ENCODE measurements at regions not wholly inside any gene's neighbourhood (a gene's known extent, or its start where the extent isn't known, plus 50 kb on each side); places are given as distances from the start of the nearest gene placed in this dataset.
A peak's percentile ranks its signal among the peaks of the same experiment; 100 is the strongest.

DNA sequence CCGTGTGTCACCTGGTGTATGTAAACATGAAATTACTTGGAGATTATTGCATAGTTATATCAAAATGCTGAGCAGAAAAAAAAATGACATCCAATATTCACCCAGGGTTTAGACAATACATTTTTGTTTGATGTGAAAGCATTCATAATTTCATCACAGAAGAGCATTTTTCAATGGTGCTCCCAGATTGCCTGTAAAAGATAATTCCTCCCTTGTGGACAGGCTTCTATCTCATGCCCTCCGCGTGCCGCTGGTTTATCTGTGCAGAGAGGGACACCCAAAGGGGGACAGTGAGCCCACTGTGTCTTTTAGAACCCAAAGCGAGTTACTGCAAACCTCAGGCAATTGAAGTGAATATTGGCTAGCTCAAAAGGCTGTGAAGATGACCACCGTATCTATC lies 126.2 kb upstream of the KLF6 start:
- no peak for DNase-seq (ENCODE audit: extremely low read depth, low read depth)

DNA sequence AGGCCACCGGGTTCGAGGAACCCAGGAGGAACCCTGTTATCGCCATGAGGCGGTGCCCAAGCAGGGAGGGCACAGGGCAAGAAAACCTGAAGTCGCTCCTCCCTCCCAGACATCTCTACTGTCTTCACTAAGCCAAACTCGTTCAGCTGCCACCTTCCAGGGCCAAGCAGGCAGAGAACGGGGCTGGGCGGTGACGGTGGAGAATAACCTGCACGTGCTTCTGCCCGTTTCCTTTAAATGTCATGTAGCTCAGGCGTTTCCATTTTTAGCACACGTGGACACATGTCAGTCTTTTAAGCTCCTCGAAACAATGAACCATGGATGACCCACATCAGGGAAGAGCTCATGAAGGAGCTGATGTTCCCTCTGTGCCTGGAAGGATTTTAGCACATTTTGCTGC lies 124.3 kb upstream of the KLF6 start:
- no peak for DNase-seq (ENCODE audit: extremely low read depth, low read depth)

DNA sequence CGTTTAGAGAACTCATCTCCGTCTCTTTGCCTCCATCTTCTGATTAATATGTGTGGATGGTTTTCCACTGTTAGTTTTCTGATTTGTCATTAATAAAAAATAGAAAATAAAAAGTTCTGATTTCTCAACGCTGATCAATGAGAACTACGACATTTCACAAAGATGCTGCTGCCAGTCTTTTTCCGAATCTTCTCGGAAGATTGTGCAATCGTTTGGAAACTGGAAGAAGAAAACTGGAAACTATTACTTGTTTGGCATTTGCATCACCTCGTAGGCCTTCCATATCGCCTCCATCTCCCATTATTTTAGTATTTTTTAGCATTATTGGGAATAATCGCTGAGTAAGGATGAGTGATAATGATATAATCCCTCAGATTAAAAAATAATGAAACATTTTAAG lies 123.2 kb upstream of the KLF6 start:
- DNase-seq (ENCODE audit: extremely low read depth, low read depth): no peak

DNA sequence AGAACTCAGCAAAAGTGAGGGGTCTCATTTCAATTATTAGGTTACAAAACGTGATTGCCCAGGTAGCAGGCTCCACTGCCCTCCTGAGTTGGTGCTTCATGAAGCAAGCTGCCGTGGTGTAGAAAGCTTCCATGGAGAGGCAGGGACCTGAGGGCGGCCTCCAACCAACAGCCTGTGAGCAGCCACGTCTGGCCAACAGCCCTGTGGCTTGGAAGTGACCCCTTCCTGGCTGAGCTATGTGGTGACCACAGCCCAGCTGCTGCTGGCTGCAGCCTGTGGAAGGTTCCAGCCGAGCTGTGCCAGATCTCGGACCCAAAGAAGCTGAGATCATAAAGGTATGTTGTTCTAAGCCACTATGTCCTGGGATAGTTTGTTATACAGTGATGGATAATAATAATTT lies 122.5 kb upstream of the KLF6 start:
- DNase-seq (ENCODE audit: extremely low read depth, low read depth): no peak

DNA sequence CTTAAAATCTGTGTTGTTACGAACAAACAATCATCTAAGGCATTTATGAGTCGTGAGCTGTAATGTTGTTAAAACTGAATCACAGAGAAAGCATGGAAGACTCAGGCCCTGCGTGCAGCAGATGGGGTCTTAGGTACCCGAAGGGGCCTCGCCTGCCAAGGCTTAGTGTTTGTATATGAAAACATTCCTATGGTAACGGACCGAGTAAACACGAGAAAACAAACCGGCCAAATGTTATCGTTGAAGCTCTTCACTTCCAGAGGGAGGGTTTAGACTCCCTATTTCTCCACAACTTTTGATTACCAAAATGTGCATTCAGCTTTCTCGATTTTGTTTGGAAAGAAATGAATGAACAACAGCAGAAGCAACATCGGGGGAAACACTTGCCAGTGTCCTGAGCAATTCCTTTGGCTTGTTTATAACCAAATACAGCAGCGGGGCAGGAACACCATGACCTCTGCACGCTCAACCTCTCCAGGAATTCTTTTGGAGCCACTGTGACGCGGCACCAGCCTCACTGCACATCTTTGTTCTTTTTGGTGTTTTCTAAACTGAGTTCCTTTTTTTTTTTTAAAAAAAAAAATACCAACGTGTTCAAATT lies 121.6 kb upstream of the KLF6 start:
- no peak for DNase-seq (ENCODE audit: extremely low read depth, low read depth)

DNA sequence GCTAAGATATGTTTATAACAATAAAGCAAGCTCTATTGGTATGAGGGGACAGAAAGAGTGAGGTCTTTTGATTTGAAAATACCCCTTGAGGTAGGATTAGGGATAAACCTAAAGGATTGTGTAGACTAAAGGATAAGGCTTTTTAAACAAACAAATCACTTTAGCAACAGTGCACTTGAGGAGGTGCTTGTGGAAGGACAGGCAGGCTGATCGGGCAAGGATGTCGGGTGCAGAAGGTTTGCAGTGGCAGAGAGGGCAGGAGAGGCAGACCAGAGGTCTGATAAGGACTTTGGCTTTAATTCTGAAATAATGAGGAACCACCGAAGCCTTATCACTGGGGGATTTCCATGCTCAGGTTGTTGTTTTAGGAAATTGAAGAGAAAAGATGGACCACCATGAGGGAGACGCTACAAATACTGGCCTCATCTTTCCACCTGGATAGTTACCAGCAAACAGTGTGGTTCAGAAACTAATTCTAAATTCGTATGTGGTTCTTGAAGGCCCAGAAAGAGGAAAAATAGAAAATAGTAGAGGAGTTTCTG lies 119.5 kb upstream of the KLF6 start:
- no peak for DNase-seq (ENCODE audit: extremely low read depth, low read depth)

DNA sequence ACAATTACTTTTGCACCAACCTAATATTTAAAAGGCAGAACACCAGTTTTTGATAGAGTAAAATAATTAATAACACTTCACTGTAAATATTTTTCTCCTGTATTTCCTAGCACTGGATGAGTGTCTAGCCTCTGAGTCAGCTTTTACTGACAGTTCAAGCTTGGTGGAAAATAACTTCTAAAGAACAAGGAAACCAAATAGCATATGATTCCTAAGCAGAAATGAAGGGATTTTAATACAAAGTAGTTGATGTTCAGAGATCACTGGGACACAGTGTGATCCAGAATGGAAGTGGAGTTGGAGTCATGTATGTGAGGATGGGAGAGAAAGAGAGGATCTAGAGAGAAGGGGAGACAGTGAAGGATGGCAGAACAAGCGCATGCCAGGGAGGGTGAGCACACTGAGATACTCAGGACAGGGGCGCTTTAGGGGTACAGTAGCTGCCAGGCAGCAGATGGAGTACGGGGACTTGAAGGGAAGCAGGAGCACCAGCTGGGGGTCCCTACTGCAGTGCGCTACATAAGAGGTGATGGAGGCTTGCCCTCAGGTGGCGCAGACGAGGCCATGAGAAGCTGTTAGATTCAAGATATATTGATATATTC lies 117.9 kb upstream of the KLF6 start:
- no peak for DNase-seq (ENCODE audit: extremely low read depth, low read depth)

DNA sequence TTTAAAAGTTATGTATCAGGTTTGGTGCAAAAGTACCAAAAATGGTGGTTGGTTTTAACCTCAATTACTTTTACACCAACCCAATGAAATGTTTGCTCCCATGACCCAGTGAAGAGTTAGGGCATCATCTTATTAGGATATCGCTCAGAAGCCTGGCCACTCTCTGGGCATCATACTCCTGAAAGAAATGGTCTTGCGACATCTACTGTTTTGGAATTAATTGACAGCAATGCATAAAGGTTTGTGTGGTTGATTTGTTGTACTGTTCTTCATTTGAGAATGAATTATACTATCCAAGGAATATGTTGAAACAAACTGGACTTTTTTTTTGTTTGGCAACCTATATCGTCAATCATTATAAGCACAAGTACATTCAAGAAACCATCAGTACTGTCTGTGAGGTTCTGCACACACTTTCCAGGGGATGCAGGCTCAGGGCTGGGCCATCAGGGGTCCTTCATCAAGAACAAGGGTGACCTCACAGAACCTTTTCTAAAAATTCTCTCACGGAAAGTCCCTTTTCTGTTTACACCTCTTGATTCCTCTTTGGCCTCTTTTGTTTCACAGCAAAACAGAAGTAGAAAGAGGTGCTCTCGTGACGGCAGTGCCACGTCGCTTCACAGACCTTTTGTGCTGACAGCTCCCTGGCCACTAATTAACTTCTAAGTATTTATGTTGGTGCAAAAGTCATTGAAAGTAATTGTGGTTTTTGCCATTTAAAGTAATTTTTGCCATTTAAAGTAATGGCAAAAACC lies 117.2 kb upstream of the KLF6 start:
- peak; percentile 25 for DNase-seq (ENCODE audit: extremely low read depth, low read depth)

DNA sequence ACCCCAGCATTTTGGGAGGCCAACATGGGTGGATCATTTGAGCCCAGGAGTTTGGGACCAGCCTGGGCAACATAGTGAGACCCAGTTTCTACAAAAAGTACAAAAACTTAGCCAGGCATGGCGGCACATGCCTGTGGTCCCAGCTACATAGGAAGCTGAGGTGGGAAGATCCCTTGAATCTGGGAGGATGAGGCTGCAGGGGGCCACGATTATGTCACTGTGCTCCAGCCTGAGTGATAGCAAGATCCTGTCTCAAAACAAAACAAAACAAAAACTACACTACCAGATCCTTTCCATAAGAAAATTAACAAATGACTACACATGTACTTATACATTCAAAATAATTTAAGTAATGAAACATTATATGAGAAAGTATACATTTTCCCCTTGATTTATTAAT lies 116.4 kb upstream of the KLF6 start:
- DNase-seq (ENCODE audit: extremely low read depth, low read depth): no peak

DNA sequence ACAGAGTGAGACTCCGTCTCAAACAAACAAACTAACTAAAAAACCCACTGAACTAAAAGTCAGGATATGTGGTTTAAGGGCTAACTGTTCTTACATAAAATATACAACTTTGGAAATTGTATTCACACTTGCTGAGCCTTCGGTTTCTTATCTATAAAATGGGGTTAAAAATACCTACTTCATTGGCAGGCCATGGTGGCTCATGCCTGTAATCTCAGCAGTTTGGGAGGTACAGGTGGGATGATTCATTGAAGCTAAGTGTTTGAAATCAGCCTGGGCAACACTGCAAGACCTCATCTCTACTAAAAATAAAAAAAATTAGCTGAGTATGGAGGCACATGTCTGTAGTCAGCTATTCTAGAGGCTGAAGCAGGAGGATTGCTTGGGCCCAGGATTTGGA lies 115.4 kb upstream of the KLF6 start:
- no peak for DNase-seq (ENCODE audit: extremely low read depth, low read depth)

DNA sequence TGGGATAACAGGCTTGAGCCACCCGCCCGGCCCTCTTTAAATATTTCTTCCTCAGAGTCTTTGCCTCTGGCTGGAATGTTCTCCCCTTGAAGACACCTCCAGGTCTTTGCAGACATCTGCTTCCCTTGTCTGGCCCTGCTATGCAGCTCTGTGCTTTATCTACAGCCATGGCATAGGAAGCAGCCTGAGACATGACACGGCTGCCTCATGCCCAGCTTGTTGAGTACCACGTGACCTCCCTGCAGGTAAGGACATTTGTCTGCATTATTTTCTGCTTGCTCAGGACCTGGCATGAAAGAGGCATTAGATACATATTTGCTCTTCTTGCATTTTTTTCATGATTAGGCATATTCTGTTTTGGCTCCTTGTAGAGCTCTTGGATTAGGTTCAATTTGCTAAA lies 113.8 kb upstream of the KLF6 start:
- no peak for DNase-seq (ENCODE audit: extremely low read depth, low read depth)

DNA sequence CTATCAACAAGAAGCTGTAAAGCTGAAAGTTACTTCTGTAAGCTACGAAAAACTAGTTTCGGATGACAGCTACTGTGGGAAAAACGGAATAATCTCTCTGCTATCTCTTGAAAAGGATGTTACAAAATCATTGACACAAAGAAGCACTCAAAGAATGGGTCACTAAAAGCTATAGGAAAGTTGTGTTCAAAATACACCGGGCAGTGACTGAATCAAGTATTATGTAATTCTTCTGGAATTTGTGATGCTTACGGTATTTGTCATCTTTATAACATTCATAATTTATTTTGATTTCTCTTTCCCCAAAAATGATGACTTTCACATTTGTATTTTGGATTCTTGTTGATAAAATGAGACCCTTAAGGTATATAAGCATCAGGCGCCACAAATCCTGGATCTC lies 112.1 kb upstream of the KLF6 start:
- no peak for DNase-seq (ENCODE audit: extremely low read depth, low read depth)

DNA sequence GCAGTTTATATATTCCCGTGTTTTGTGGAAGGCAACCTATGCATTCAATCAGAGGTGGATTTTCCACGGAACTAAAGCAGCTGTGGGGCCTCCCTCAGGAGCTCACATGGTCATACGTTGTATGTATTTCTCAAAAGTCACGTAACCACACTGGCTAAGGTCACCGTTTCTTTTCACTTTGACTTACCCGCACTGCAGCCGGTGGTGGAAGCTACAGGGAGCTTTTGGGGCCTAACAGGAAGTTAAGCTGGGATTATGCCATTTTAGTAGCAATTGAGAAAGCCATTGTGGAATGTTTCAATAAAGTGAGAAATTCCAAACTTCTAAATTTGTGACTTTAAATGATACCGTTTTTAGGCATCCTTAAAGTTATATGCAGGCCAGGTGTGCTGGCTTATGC lies 111.2 kb upstream of the KLF6 start:
- DNase-seq (ENCODE audit: extremely low read depth, low read depth): no peak

DNA sequence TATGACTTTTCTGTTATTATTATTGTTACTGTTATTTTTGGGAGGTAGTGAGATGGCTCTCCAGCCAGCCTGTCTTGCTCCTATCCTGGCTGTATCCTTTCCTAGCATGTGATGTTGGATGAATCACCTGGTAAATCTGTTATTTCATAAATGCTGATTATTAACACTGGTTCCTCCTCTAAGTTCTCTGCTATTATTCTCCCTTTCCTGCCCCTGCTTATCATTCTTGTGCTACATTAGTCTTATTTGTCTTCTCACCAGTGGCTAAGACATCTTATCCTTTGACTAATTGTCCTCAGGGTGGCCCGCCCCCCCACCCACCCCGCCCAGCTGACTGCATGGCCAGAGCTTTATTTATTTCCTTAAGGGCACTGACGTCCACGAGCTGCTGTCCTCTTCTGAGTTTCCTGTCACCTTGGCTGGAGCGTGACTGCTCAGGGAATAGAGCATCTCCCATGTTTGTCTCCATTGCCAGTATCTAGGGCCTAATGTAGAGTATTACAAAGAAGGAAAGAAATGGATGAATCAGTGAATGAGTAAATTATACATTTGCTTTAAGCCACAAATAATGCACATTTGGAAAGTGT lies 110.1 kb upstream of the KLF6 start:
- peak; percentile 36 for DNase-seq (ENCODE audit: extremely low read depth, low read depth)

DNA sequence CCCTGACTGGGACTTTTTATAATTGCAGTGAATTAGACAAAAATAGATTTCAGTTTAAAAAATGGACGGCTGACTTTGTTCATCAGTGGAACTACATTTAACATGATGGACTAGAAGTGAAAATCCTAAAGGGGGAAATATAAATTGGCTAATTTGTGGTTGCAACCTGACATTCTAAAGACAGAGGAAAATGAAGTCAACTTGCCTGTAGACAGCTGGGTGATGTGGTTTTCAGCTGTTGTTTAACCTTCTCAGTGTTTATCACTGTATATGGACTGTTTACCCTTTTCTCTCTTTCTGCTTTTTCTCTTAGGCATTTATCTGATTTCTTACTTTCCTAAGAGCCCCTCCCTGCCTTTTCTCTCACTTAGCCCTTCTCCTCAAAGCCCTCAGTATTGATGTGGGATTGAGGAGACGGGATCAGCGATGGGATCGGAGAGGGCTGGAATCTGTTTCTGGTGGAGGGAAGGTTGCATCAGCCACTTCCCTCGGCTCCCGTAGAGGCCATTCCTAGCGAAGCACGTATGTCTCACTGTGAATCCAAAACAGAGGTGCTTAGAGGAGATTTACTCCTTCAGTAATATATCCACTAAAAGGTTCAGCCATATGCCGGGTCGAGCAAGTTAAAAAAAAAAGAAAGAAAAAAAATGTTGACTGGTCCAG lies 109.0 kb upstream of the KLF6 start:
- no peak for DNase-seq (ENCODE audit: extremely low read depth, low read depth)

DNA sequence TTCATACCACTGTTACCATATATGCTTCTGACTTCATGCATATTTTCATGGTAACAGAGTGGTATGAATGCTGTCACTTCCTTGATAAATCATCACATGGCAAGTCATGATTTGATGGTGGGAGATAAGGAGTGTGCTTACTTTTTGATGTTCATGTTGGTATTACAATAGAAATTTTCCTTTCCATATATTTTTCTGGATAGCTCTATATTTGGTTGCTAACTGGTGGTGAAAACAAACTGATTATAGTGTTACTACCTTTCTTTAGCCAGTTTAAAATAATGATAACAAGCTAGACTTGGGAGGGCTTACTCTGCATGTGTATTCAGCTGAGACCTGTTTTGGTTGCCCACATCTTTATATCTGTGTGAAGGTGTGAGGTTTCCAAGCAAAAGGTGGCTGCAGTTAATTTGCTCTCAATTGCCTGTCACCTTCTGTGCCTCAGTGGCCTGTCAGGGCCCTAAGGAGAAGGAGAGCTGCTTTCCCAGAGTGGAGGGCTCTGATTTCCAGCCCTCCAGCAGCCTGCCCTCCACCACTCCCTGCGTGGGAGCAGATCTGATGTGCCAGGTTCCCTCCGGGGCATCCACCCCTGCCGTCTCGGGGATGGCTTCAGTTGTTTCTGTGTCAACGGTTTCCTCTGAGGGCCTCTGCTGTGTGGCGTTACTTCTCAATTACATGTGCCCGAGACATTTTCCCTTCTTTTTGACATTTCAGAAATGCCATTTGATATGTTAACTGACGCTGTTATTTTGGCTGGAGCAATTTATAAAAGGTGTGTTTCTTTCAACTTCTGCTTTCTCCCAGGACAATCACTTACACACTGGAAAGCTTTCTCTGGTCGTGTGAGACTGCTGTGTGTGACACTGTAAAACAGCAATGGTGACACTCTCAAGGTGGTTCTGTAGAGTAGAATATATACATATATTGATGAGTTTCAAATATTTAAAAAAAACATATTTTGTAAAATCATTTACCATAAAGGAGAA lies 107.7 kb upstream of the KLF6 start:
- DNase-seq (ENCODE audit: extremely low read depth, low read depth): no peak

DNA sequence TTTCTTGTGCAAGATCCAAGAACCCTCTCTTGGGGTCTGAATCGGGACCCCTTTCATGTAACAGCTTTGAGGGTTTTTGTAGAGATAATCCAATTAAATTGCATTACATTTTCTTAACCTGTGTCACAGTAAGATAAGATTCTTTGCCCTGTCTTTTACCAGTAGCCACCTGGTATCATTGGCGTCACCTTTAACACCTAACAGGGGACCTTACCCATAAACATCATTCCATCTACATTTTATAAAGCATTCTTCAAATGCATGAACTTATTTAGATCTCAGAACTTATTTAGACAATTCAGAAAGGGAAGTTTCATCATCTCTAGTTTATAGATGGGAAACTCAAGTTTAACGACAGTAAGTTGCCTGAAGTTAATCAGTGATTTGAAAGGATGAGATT lies 106.4 kb upstream of the KLF6 start:
- DNase-seq (ENCODE audit: extremely low read depth, low read depth): no peak

DNA sequence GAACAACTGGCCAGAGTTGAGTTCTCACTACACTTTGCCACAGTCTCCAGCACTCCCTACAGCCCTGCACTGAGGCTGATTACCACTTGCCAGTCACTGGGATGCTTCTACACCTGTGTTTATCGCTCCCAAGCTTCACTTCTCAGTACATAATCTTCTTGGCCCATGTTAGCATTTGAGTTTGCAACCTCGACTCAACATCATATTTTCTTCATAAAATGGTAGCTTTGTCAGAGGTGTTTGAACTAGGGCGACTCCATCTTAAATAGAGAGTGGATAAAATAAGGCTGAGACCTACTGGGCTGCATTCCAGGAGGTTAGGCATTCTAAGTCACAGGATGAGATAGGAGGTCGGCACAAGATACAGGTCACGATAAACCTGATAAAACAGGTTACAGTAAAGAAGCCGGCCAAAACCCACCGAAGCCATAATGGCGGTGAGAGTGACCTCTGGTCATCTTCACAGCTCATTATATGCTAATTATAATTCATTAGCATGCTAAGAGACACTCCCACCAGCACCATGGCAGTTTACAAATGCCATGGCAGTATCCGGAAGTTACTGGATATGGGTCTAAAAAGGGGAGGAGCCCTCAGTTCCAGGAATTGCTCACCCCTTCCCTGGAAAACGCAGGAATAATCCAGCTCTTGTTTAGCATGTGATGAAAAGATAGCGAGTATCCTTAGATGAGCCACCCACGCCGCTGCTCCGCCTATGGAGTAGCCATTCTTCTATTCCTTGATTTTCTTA lies 105.8 kb upstream of the KLF6 start:
- no peak for DNase-seq (ENCODE audit: extremely low read depth, low read depth)

DNA sequence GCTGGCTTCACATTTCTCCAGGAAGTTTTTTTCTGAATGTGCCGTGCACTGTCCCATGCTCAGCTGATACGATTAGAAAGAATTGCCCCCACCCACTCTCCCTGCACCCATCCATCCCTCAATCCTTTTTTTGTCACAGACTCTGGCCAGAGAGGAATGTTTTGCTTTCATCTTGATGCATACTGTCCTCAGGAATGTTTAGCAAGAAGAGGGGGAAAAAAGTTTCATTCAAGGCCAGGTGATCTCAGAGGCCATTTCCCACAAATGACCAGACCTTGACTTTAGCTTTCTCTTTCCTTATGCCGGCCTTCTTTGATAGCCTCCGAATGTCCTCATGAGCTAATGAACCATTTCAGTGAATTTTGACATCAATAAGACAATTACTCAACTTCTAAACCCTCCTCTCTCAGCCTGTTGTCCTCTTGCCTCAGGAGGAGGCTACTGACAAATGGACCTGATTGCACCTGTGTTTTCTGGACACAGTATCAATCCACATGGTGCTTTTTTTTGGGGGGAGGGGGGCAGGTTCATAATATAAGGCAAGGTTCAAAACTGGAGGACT lies 105.0 kb upstream of the KLF6 start:
- no peak for DNase-seq (ENCODE audit: extremely low read depth, low read depth)

Measured in NCI-H460 (cell line).